ENCODE measurements at regions not wholly inside any gene's neighbourhood (a gene's known extent, or its start where the extent isn't known, plus 50 kb on each side); places are given as distances from the start of the nearest gene placed in this dataset.

- H3K27ac ChIP-seq, result no peak overlapping the region
- no peak for DNase-seq (ENCODE audit: low read depth, low spot score)
These were observed 306.9 kb downstream of the TTLL7 start for GRCh38 chr1:83691953-83692500.

GRCh38 chr1:83689921-83690868, 308.7 kb downstream of the TTLL7 start:
- no peak for DNase-seq (ENCODE audit: low read depth, low spot score)
- no peak overlapping the region for H3K27ac ChIP-seq

- DNase-seq (ENCODE audit: low read depth, low spot score), result no peak
- no peak overlapping the region for H3K27ac ChIP-seq
These were observed 316.8 kb downstream of the TTLL7 start for GRCh38 chr1:83682132-83682531.

- DNase-seq (ENCODE audit: low read depth, low spot score), result no peak
- no peak overlapping the region for H3K27ac ChIP-seq
These were observed 322.8 kb downstream of the TTLL7 start for GRCh38 chr1:83676106-83676505.

- DNase-seq (ENCODE audit: low read depth, low spot score), result no peak
- H3K27ac ChIP-seq, result no peak overlapping the region
These were observed 325.6 kb downstream of the TTLL7 start for GRCh38 chr1:83673312-83673711.

- DNase-seq (ENCODE audit: low read depth, low spot score), result no peak
- H3K27ac ChIP-seq, result no peak overlapping the region
These were observed 327.3 kb downstream of the TTLL7 start for GRCh38 chr1:83671586-83671985.

- no peak for DNase-seq (ENCODE audit: low read depth, low spot score)
- H3K27ac ChIP-seq, result no peak overlapping the region
These were observed 327.9 kb downstream of the TTLL7 start for GRCh38 chr1:83670909-83671565.

- DNase-seq (ENCODE audit: low read depth, low spot score), result no peak
- no peak overlapping the region for H3K27ac ChIP-seq
These were observed 357.0 kb downstream of the TTLL7 start for GRCh38 chr1:83641796-83642443.

- no peak overlapping the region for H3K27ac ChIP-seq
- no peak for DNase-seq (ENCODE audit: low read depth, low spot score)
These were observed 357.7 kb downstream of the TTLL7 start for GRCh38 chr1:83641206-83641658.

GRCh38 chr1:83639785-83640184, 359.1 kb downstream of the TTLL7 start:
- DNase-seq (ENCODE audit: low read depth, low spot score), result no peak

GRCh38 chr1:83637586-83637985, 361.3 kb downstream of the TTLL7 start:
- H3K27ac ChIP-seq, result no peak overlapping the region
- DNase-seq (ENCODE audit: low read depth, low spot score), result no peak

More at GRCh38 chr1:83639785-83640184, 359.1 kb downstream of the TTLL7 start:
- no peak overlapping the region for H3K27ac ChIP-seq

GRCh38 chr1:83637009-83637408, 361.9 kb downstream of the TTLL7 start:
- no peak overlapping the region for H3K27ac ChIP-seq
- DNase-seq (ENCODE audit: low read depth, low spot score), result no peak

- no peak overlapping the region for H3K27ac ChIP-seq
- DNase-seq (ENCODE audit: low read depth, low spot score), result no peak
These were observed 366.0 kb downstream of the TTLL7 start for GRCh38 chr1:83632906-83633305.

- no peak for DNase-seq (ENCODE audit: low read depth, low spot score)
- H3K27ac ChIP-seq, result no peak overlapping the region
These were observed 367.1 kb downstream of the TTLL7 start for GRCh38 chr1:83631851-83632250.

GRCh38 chr1:83627045-83627444, 371.9 kb downstream of the TTLL7 start:
- DNase-seq (ENCODE audit: low read depth, low spot score), result no peak
- no peak overlapping the region for H3K27ac ChIP-seq

- no peak for DNase-seq (ENCODE audit: low read depth, low spot score)
- H3K27ac ChIP-seq, result no peak overlapping the region
These were observed 372.3 kb downstream of the TTLL7 start for GRCh38 chr1:83626603-83627002.

- DNase-seq (ENCODE audit: low read depth, low spot score), result no peak
- H3K27ac ChIP-seq, result no peak overlapping the region
These were observed 373.3 kb downstream of the TTLL7 start for GRCh38 chr1:83625646-83626045.

- no peak for DNase-seq (ENCODE audit: low read depth, low spot score)
These were observed 378.9 kb downstream of the TTLL7 start for GRCh38 chr1:83620016-83620415.

GRCh38 chr1:83619170-83619896, 379.6 kb downstream of the TTLL7 start:
- H3K27ac ChIP-seq, result no peak overlapping the region
- DNase-seq (ENCODE audit: low read depth, low spot score), result no peak

More at GRCh38 chr1:83620016-83620415, 378.9 kb downstream of the TTLL7 start:
- no peak overlapping the region for H3K27ac ChIP-seq

GRCh38 chr1:83617883-83618282, 381.0 kb downstream of the TTLL7 start:
- H3K27ac ChIP-seq, result no peak overlapping the region
- DNase-seq (ENCODE audit: low read depth, low spot score), result no peak
